Brain microvascular endothelial cell (primary cell): ENCODE measurements at regions not wholly inside any gene's neighbourhood (a gene's known extent, or its start where the extent isn't known, plus 50 kb on each side); places are given as distances from the start of the nearest gene placed in this dataset.

Experiments used
- DNase-seq: peaks from one replicate; pipeline ENCODE4 v3.0.0-alpha.2; 2020
- H3K27ac ChIP-seq: fragments of 250-450 bp; sonication (Bioruptor Pico); 2 replicates; pipeline ENCODE4 v1.5.1; 2020; ENCODE audit warnings: mild to moderate bottlenecking, moderate library complexity
- H3K27me3 ChIP-seq: fragments of 250-450 bp; sonication (Bioruptor Pico); replicated peaks from 2 replicates; pipeline ENCODE4 v1.5.1; 2020; ENCODE audit warnings: mild to moderate bottlenecking
- H3K36me3 ChIP-seq: fragments of 250-450 bp; sonication (Bioruptor Pico); replicated peaks from 2 replicates; pipeline ENCODE4 v1.5.1; 2020; ENCODE audit warnings: mild to moderate bottlenecking
- H3K4me3 ChIP-seq: 2 replicates; pipeline ENCODE4 v1.5.1; 2011; ENCODE audit warnings: low read depth, mild to moderate bottlenecking, control low read depth, low read length, moderate library complexity
- CTCF ChIP-seq: IDR thresholded peaks from 2 replicates; pipeline ENCODE4 v1.5.1; 2011; ENCODE audit warnings: low read depth, mild to moderate bottlenecking, moderate library complexity, low read length, control low read depth, inconsistent platforms; ENCODE audit errors: missing control alignments
- in situ Hi-C: cut with HindIII; loops from 2 replicates; pipeline ENCODE4 v1.10.0; 2017; ENCODE audit warnings: low sequenced_read_pairs, low pct_ligation_motif_present

- in situ Hi-C loops, result no loop called here
- H3K27ac ChIP-seq, result no peak overlapping the region
- H3K4me3 ChIP-seq, result no peak overlapping the region
- H3K27me3 ChIP-seq, result no peaks in the 10 kb centered on the region
- H3K36me3 ChIP-seq, result no peaks in the 10 kb centered on the region
- no peak for DNase-seq
- no peak for TF ChIP-seq CTCF
These were observed 220.1 kb downstream of the TBC1D2B start for GRCh38 chr15:77857419-77857818.

GRCh38 chr15:77856705-77857346, 220.7 kb downstream of the TBC1D2B start:
- Histone ChIP-seq H3K27ac (no peak overlapping the region), H3K4me3 (no peak overlapping the region), H3K36me3 (no peaks in the 10 kb centered on the region), H3K27me3 (no peaks in the 10 kb centered on the region)
- TF ChIP-seq CTCF, result no peak
- no peak for DNase-seq
- in situ Hi-C loops, result no loop called here

- no peak for TF ChIP-seq CTCF
- Histone ChIP-seq H3K27ac (no peak overlapping the region), H3K36me3 (no peaks in the 10 kb centered on the region), H3K4me3 (no peak overlapping the region), H3K27me3 (no peaks in the 10 kb centered on the region)
- in situ Hi-C loops, result no loop called here
- no peak for DNase-seq
These were observed 221.6 kb downstream of the TBC1D2B start for GRCh38 chr15:77855871-77856270.

GRCh38 chr15:77854980-77855379, 222.3 kb upstream of the LINGO1 start:
- Histone ChIP-seq H3K36me3 (no peaks in the 10 kb centered on the region), H3K4me3 (no peak overlapping the region), H3K27ac (no peak overlapping the region), H3K27me3 (no peaks in the 10 kb centered on the region)
- DNase-seq, result no peak
- in situ Hi-C loops, result no loop called here
- no peak for TF ChIP-seq CTCF

- in situ Hi-C loops, result no loop called here
- no peak for DNase-seq
- TF ChIP-seq CTCF, result no peak
These were observed 221.2 kb upstream of the LINGO1 start for GRCh38 chr15:77853910-77854309.

GRCh38 chr15:77853008-77853328, 220.3 kb upstream of the LINGO1 start:
- no peak overlapping the region for H3K4me3 ChIP-seq
- no peak for TF ChIP-seq CTCF
- in situ Hi-C loops, result no loop called here
- DNase-seq, result no peak
- no peak overlapping the region for H3K27ac ChIP-seq
- no peaks in the 10 kb centered on the region for H3K36me3 ChIP-seq
- no peaks in the 10 kb centered on the region for H3K27me3 ChIP-seq

More at GRCh38 chr15:77853910-77854309, 221.2 kb upstream of the LINGO1 start:
- no peak overlapping the region for H3K4me3 ChIP-seq
- no peaks in the 10 kb centered on the region for H3K27me3 ChIP-seq
- no peak overlapping the region for H3K27ac ChIP-seq
- no peaks in the 10 kb centered on the region for H3K36me3 ChIP-seq
